ENCODE measurements at regions not wholly inside any gene's neighbourhood (a gene's known extent, or its start where the extent isn't known, plus 50 kb on each side); places are given as distances from the start of the nearest gene placed in this dataset.

- Histone ChIP-seq H3K27ac (ENCODE audit: low read depth, low read length) (no peak overlapping the region), H2BK5ac (ENCODE audit: low read length) (no peak overlapping the region), H3K9ac (ENCODE audit: low read length) (no peak overlapping the region), H3K36me3 (ENCODE audit: control insufficient read depth, insufficient read depth, low read length) (no peaks in the 10 kb centered on the region), H3K27me3 (ENCODE audit: insufficient read depth, low read length, poor library complexity) (no peaks in the 10 kb centered on the region), H2BK15ac (replicated peaks; ENCODE audit: low read depth) (no peak overlapping the region), H4K5ac (ENCODE audit: low read length) (no peak overlapping the region), H3K18ac (ENCODE audit: low read length) (no peak overlapping the region), H3K23ac (ENCODE audit: low read length) (no peak overlapping the region), H4K8ac (ENCODE audit: low read depth, low read length) (no peak overlapping the region), H3K56ac (ENCODE audit: low read length) (no peak overlapping the region), H3K79me1 (ENCODE audit: low read length) (no peaks in the 10 kb centered on the region), H2AK5ac (ENCODE audit: low read length) (no peak overlapping the region), H2BK120ac (ENCODE audit: low read depth, low read length) (no peak overlapping the region), H3K79me2 (ENCODE audit: control insufficient read depth, insufficient read depth, low read length) (no peaks in the 10 kb centered on the region), H3K4me2 (ENCODE audit: low read length) (no peak overlapping the region), H3K4me1 (ENCODE audit: control insufficient read depth, low read depth, low read length) (no peaks in the 10 kb centered on the region), H3K4me3 (ENCODE audit: low read length) (no peak overlapping the region), H3K4ac (ENCODE audit: low read depth, low read length) (no peak overlapping the region)
- no CpG with 5 or more reads among the region's 8 CpGs for WGBS (ENCODE audit: extremely low coverage, insufficient coverage, low lambda C conversion rate)
- DNase-seq: no peak
Measured at GRCh38 chr2:234679301-234679740, 182.4 kb upstream of the ARL4C start.

GRCh38 chr2:234678711-234679110, 181.8 kb upstream of the ARL4C start:
- no peak overlapping the region for H3K18ac ChIP-seq (ENCODE audit: low read length)
- no peak overlapping the region for H3K9ac ChIP-seq (ENCODE audit: low read length)
- no peaks in the 10 kb centered on the region for H3K79me2 ChIP-seq (ENCODE audit: control insufficient read depth, insufficient read depth, low read length)
- H3K4me3 ChIP-seq (ENCODE audit: low read length): no peak overlapping the region
- no peaks in the 10 kb centered on the region for H3K79me1 ChIP-seq (ENCODE audit: low read length)
- H2BK15ac ChIP-seq (replicated peaks; ENCODE audit: low read depth): no peak overlapping the region
- no peaks in the 10 kb centered on the region for H3K36me3 ChIP-seq (ENCODE audit: control insufficient read depth, insufficient read depth, low read length)
- H2BK5ac ChIP-seq (ENCODE audit: low read length): no peak overlapping the region
- H3K4me2 ChIP-seq (ENCODE audit: low read length): no peak overlapping the region
- no peaks in the 10 kb centered on the region for H3K4me1 ChIP-seq (ENCODE audit: control insufficient read depth, low read depth, low read length)
- H4K8ac ChIP-seq (ENCODE audit: low read depth, low read length): no peak overlapping the region
- no peak for DNase-seq
- H3K56ac ChIP-seq (ENCODE audit: low read length): no peak overlapping the region
- H4K5ac ChIP-seq (ENCODE audit: low read length): no peak overlapping the region
- H3K4ac ChIP-seq (ENCODE audit: low read depth, low read length): no peak overlapping the region
- no peak overlapping the region for H3K27ac ChIP-seq (ENCODE audit: low read depth, low read length)
- H3K23ac ChIP-seq (ENCODE audit: low read length): no peak overlapping the region
- WGBS (ENCODE audit: extremely low coverage, insufficient coverage, low lambda C conversion rate): no CpG with 5 or more reads among the region's 2 CpGs
- H2AK5ac ChIP-seq (ENCODE audit: low read length): no peak overlapping the region
- H2BK120ac ChIP-seq (ENCODE audit: low read depth, low read length): no peak overlapping the region
- no peaks in the 10 kb centered on the region for H3K27me3 ChIP-seq (ENCODE audit: insufficient read depth, low read length, poor library complexity)

- Histone ChIP-seq H3K56ac (ENCODE audit: low read length) (no peak overlapping the region), H3K4me1 (ENCODE audit: control insufficient read depth, low read depth, low read length) (no peaks in the 10 kb centered on the region)
Measured at GRCh38 chr2:234677758-234678538, 181.1 kb upstream of the ARL4C start.

GRCh38 chr2:234676783-234677450, 180.0 kb upstream of the ARL4C start:
- WGBS (ENCODE audit: extremely low coverage, insufficient coverage, low lambda C conversion rate): no CpG with 5 or more reads among the region's 8 CpGs
- Histone ChIP-seq H3K36me3 (ENCODE audit: control insufficient read depth, insufficient read depth, low read length) (no peaks in the 10 kb centered on the region), H3K79me2 (ENCODE audit: control insufficient read depth, insufficient read depth, low read length) (no peaks in the 10 kb centered on the region), H3K79me1 (ENCODE audit: low read length) (no peaks in the 10 kb centered on the region), H2AK5ac (ENCODE audit: low read length) (no peak overlapping the region), H2BK15ac (replicated peaks; ENCODE audit: low read depth) (peak overlapping the region; percentile 41), H3K23ac (ENCODE audit: low read length) (no peak overlapping the region), H3K4me1 (ENCODE audit: control insufficient read depth, low read depth, low read length) (no peaks in the 10 kb centered on the region), H2BK120ac (ENCODE audit: low read depth, low read length) (no peak overlapping the region), H3K27ac (ENCODE audit: low read depth, low read length) (no peak overlapping the region), H3K4me2 (ENCODE audit: low read length) (no peak overlapping the region), H3K4ac (ENCODE audit: low read depth, low read length) (no peak overlapping the region), H2BK5ac (ENCODE audit: low read length) (no peak overlapping the region), H3K4me3 (ENCODE audit: low read length) (no peak overlapping the region), H3K27me3 (ENCODE audit: insufficient read depth, low read length, poor library complexity) (no peaks in the 10 kb centered on the region), H3K56ac (ENCODE audit: low read length) (no peak overlapping the region), H3K18ac (ENCODE audit: low read length) (no peak overlapping the region), H3K9ac (ENCODE audit: low read length) (no peak overlapping the region), H4K8ac (ENCODE audit: low read depth, low read length) (no peak overlapping the region), H4K5ac (ENCODE audit: low read length) (no peak overlapping the region)
- no peak for DNase-seq

More at GRCh38 chr2:234677758-234678538, 181.1 kb upstream of the ARL4C start:
- Histone ChIP-seq H3K18ac (ENCODE audit: low read length) (no peak overlapping the region), H3K27ac (ENCODE audit: low read depth, low read length) (no peak overlapping the region), H2BK120ac (ENCODE audit: low read depth, low read length) (no peak overlapping the region), H3K36me3 (ENCODE audit: control insufficient read depth, insufficient read depth, low read length) (no peaks in the 10 kb centered on the region), H4K5ac (ENCODE audit: low read length) (no peak overlapping the region), H3K4ac (ENCODE audit: low read depth, low read length) (no peak overlapping the region), H3K27me3 (ENCODE audit: insufficient read depth, low read length, poor library complexity) (no peaks in the 10 kb centered on the region), H3K9ac (ENCODE audit: low read length) (no peak overlapping the region), H3K23ac (ENCODE audit: low read length) (no peak overlapping the region), H4K8ac (ENCODE audit: low read depth, low read length) (no peak overlapping the region), H3K4me3 (ENCODE audit: low read length) (no peak overlapping the region), H3K79me2 (ENCODE audit: control insufficient read depth, insufficient read depth, low read length) (no peaks in the 10 kb centered on the region), H3K4me2 (ENCODE audit: low read length) (no peak overlapping the region), H2BK5ac (ENCODE audit: low read length) (no peak overlapping the region), H3K79me1 (ENCODE audit: low read length) (no peaks in the 10 kb centered on the region), H2AK5ac (ENCODE audit: low read length) (no peak overlapping the region), H2BK15ac (replicated peaks; ENCODE audit: low read depth) (no peak overlapping the region)
- WGBS (ENCODE audit: extremely low coverage, insufficient coverage, low lambda C conversion rate): no CpG with 5 or more reads among the region's 6 CpGs
- no peak for DNase-seq

GRCh38 chr2:234676109-234676782, 179.4 kb upstream of the ARL4C start:
- no peak overlapping the region for H3K4me2 ChIP-seq (ENCODE audit: low read length)
- no peak overlapping the region for H3K4me3 ChIP-seq (ENCODE audit: low read length)
- H4K8ac ChIP-seq (ENCODE audit: low read depth, low read length): no peak overlapping the region
- no peak overlapping the region for H3K18ac ChIP-seq (ENCODE audit: low read length)
- no peaks in the 10 kb centered on the region for H3K79me1 ChIP-seq (ENCODE audit: low read length)
- no peaks in the 10 kb centered on the region for H3K79me2 ChIP-seq (ENCODE audit: control insufficient read depth, insufficient read depth, low read length)
- peak overlapping the region; percentile 41 for H2BK15ac ChIP-seq (replicated peaks; ENCODE audit: low read depth)
- no peak overlapping the region for H2BK120ac ChIP-seq (ENCODE audit: low read depth, low read length)
- no CpG with 5 or more reads among the region's 4 CpGs for WGBS (ENCODE audit: extremely low coverage, insufficient coverage, low lambda C conversion rate)
- H2AK5ac ChIP-seq (ENCODE audit: low read length): no peak overlapping the region
- H4K5ac ChIP-seq (ENCODE audit: low read length): no peak overlapping the region
- H3K4ac ChIP-seq (ENCODE audit: low read depth, low read length): no peak overlapping the region
- no peaks in the 10 kb centered on the region for H3K36me3 ChIP-seq (ENCODE audit: control insufficient read depth, insufficient read depth, low read length)
- no peak overlapping the region for H2BK5ac ChIP-seq (ENCODE audit: low read length)
- no peak for DNase-seq
- H3K4me1 ChIP-seq (ENCODE audit: control insufficient read depth, low read depth, low read length): no peaks in the 10 kb centered on the region
- no peaks in the 10 kb centered on the region for H3K27me3 ChIP-seq (ENCODE audit: insufficient read depth, low read length, poor library complexity)
- no peak overlapping the region for H3K27ac ChIP-seq (ENCODE audit: low read depth, low read length)
- H3K23ac ChIP-seq (ENCODE audit: low read length): no peak overlapping the region
- no peak overlapping the region for H3K56ac ChIP-seq (ENCODE audit: low read length)
- H3K9ac ChIP-seq (ENCODE audit: low read length): no peak overlapping the region

Data from mesendoderm (in vitro differentiated cells).